Stimulated activated CD4-positive, alpha-beta T cell treated with anti-CD3 and anti-CD28 coated beads, Interleukin-1b, Interleukin-23, amount 100 ng/mL, for 4 hours (primary cell): ENCODE measurements at regions not wholly inside any gene's neighbourhood (a gene's known extent, or its start where the extent isn't known, plus 50 kb on each side); places are given as distances from the start of the nearest gene placed in this dataset.
"Not testable (repeated sequence)": the region's sequence is repeated elsewhere in the genome, so short reads cannot be mapped to it uniquely, and the experiment has no call there.

Source experiments
- DNase-seq, 2 donors: peaks; one replicate each; pipeline ENCODE4 v3.0.0-alpha.2; 2020; ENCODE audit warnings: low read depth in 2 of 2

GRCh38 chr2:16055848-16056580 is 115.7 kb downstream of the MYCN start:
- no peak for DNase-seq

GRCh38 chr2:16053437-16054257 is 113.3 kb downstream of the MYCN start:
- DNase-seq: no peak

GRCh38 chr2:16052571-16053052 is 112.3 kb downstream of the MYCN start:
- DNase-seq: not testable (repeated sequence)

GRCh38 chr2:16051841-16052564 is 111.7 kb downstream of the MYCN start:
- DNase-seq: no peak

- no peak for DNase-seq
These were observed 110.6 kb downstream of the MYCN start for GRCh38 chr2:16050908-16051489.

GRCh38 chr2:16050261-16050907 is 110.0 kb downstream of the MYCN start:
- no peak for DNase-seq

- DNase-seq: no peak
These were observed 109.1 kb downstream of the MYCN start for GRCh38 chr2:16049406-16049805.

- no peak for DNase-seq
These were observed 108.1 kb downstream of the MYCN start for GRCh38 chr2:16048466-16048865.

GRCh38 chr2:16047701-16048100 is 107.4 kb downstream of the MYCN start:
- no peak for DNase-seq

GRCh38 chr2:16046649-16047048 is 106.3 kb downstream of the MYCN start:
- no peak for DNase-seq

GRCh38 chr2:16045653-16046352 is 105.5 kb downstream of the MYCN start:
- DNase-seq: no peak

GRCh38 chr2:16044946-16045456 is 104.7 kb downstream of the MYCN start:
- DNase-seq: no peak

GRCh38 chr2:16043627-16044026 is 103.3 kb downstream of the MYCN start:
- no peak for DNase-seq

GRCh38 chr2:16043192-16043591 is 102.8 kb downstream of the MYCN start:
- DNase-seq: no peak

- no peak for DNase-seq
These were observed 101.9 kb downstream of the MYCN start for GRCh38 chr2:16042201-16042700.

GRCh38 chr2:16040271-16041010 is 100.1 kb downstream of the MYCN start:
- no peak for DNase-seq

GRCh38 chr2:16039823-16040222 is 99.5 kb downstream of the MYCN start:
- DNase-seq: no peak

GRCh38 chr2:16039055-16039454 is 98.7 kb downstream of the MYCN start:
- no peak for DNase-seq

- DNase-seq: no peak
These were observed 98.3 kb downstream of the MYCN start for GRCh38 chr2:16038621-16039020.
